Breast epithelium (tissue), 4 donors: ENCODE measurements at regions not wholly inside any gene's neighbourhood (a gene's known extent, or its start where the extent isn't known, plus 50 kb on each side); places are given as distances from the start of the nearest gene placed in this dataset.

Source experiments
- DNase-seq, 2 donors: peaks; one replicate each; pipeline ENCODE4 v3.0.0-alpha.2; 2019; ENCODE audit warnings: low spot score in 2 of 2
- H3K27ac ChIP-seq, 2 donors: fragments of 200-600 bp; sonication (generic) in 1 of 2; one replicate each; pipeline ENCODE4 v1.5.1; 2016 to 2019; ENCODE audit warnings: mild to moderate bottlenecking in 1 of 2
- H3K27me3 ChIP-seq, 2 donors: fragments of 200-600 bp; sonication (generic) in 1 of 2; one replicate each; pipeline versions ENCODE4 v1.5.1 to v1.6.0; 2017 to 2019; ENCODE audit warnings: control low read depth in 1 of 2, mild to moderate bottlenecking in 1 of 2
- H3K36me3 ChIP-seq: fragments of 200-600 bp; one replicate; pipeline ENCODE4 v1.5.1; 2019
- H3K4me1 ChIP-seq, 2 donors: fragments of 200-600 bp; sonication (generic); one replicate each; pipeline ENCODE4 v1.5.1; 2016 to 2019; ENCODE audit warnings: control low read depth in 1 of 2
- H3K4me3 ChIP-seq, 3 donors: fragments of 200-600 bp; sonication (generic); 1 replicate in 2 of 3; 2 replicates in 1 of 3; pipeline ENCODE4 v1.5.1; 2016 to 2019; ENCODE audit warnings: mild to moderate bottlenecking in 3 of 3, moderate library complexity in 2 of 3
- H3K9me3 ChIP-seq, 2 donors: fragments of 200-600 bp; sonication (generic) in 1 of 2; one replicate each; pipeline ENCODE4 v1.5.1; 2016 to 2019; ENCODE audit warnings: control low read depth in 1 of 2
- CTCF ChIP-seq, 3 donors: fragments of 450-650 bp; IDR thresholded peaks; one replicate each; pipeline ENCODE4 v1.5.1; 2016 to 2017; ENCODE audit warnings: antibody characterized with exemption in 3 of 3, mild to moderate bottlenecking in 3 of 3, moderate library complexity in 3 of 3
- POLR2A ChIP-seq: fragments of 450-650 bp; IDR thresholded peaks from one replicate; pipeline ENCODE4 v1.6.1; 2016; ENCODE audit warnings: antibody characterized with exemption, mild to moderate bottlenecking, moderate library complexity
- POLR2AphosphoS5 ChIP-seq, 3 donors: sonication (generic); formaldehyde crosslinking; IDR thresholded peaks; one replicate each; pipeline ENCODE4 v1.6.1; 2017; ENCODE audit warnings: antibody characterized with exemption in 3 of 3
- intact Hi-C: fragments of 100-400 bp; cut with DNase I; formaldehyde crosslinking; loops from one replicate; pipeline ENCODE4 v1.15.1; 2023; ENCODE audit warnings: low total_unique reads

- no peaks in the 10 kb centered on the region for H3K27me3 ChIP-seq
- TF ChIP-seq CTCF (IDR thresholded peaks at IDR 0.05) (no peak), POLR2AphosphoS5 (IDR thresholded peaks at IDR 0.05) (no peak), POLR2A (no peak)
- no peaks in the 10 kb centered on the region for H3K4me1 ChIP-seq
- H3K27ac ChIP-seq = no peak overlapping the region
- no peak overlapping the region for H3K4me3 ChIP-seq
- no peaks in the 10 kb centered on the region for H3K36me3 ChIP-seq
- intact Hi-C loops = no loop called here
- DNase-seq = no peak
- no peaks in the 10 kb centered on the region for H3K9me3 ChIP-seq
These were observed 859.2 kb upstream of the SEMA6D start for GRCh38 chr15:46858150-46858549.

DNA sequence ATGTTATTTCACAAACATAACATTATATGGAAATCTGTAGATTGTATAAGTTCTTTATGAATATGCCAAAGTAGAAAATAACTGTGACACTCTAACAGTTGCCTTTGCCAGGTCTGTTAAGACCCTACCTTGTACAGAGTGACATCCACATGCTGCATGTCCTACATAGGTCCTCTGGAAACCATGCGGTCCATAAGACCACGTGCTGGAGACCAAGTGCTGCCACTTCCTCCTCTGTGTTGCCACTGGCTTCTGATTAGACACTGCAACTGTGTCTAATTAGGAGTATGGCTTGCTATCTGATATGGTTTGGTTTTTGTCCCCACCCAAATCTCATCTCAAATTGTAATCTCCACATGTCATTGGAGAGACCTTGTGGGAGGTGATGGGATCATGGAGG lies 855.5 kb upstream of the SEMA6D start:
- H3K9me3 ChIP-seq = no peaks in the 10 kb centered on the region
- no peaks in the 10 kb centered on the region for H3K36me3 ChIP-seq
- no peak for TF ChIP-seq POLR2A
- TF ChIP-seq CTCF (IDR thresholded peaks at IDR 0.05) = no peak
- no peak for TF ChIP-seq POLR2AphosphoS5 (IDR thresholded peaks at IDR 0.05)
- H3K27me3 ChIP-seq = no peaks in the 10 kb centered on the region
- no peak overlapping the region for H3K27ac ChIP-seq
- no peak for DNase-seq
- intact Hi-C loops = no loop called here
- no peak overlapping the region for H3K4me3 ChIP-seq
- H3K4me1 ChIP-seq = no peaks in the 10 kb centered on the region

GRCh38 chr15:46865155-46865554 lies 852.1 kb upstream of the SEMA6D start:
- Histone ChIP-seq H3K4me1 (no peaks in the 10 kb centered on the region), H3K36me3 (no peaks in the 10 kb centered on the region), H3K27me3 (no peaks in the 10 kb centered on the region), H3K4me3 (no peak overlapping the region), H3K9me3 (no peaks in the 10 kb centered on the region), H3K27ac (no peak overlapping the region)
- TF ChIP-seq POLR2A = no peak
- TF ChIP-seq CTCF (IDR thresholded peaks at IDR 0.05) = no peak
- no peak for TF ChIP-seq POLR2AphosphoS5 (IDR thresholded peaks at IDR 0.05)
- intact Hi-C loops = no loop called here
- no peak for DNase-seq

DNA sequence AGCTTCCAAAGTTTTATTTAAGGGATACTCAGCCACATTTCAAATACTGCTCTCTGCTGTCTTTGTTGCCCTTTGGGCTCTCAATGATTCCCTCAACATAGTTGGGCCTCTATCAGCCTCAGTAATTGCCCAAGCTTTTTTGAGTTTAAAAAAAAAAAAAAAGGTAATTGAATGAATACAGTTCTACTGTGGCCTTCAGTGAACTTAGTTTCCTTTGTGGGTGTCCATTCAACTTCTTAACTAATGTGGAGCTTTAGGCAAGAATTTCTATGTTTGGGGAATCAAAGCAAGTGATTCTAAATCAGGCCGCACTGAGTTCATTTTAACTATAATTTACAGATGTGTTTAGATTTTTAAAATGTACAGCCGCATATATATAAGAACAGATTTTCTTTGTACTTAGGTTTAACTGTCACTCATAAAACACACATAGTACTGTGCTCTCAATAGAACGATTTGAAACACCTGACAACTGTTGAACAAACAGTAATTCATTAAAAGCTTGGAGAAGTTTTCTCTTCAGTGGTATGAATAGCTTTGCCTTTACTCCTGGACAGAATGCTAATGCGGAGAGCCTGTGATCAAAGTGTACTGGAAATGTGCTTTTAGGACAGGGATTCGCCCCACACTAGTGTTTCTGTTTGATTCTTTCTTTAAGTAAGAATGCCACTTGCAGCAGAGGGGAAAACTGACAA lies 844.9 kb upstream of the SEMA6D start:
- Histone ChIP-seq H3K4me1 (no peaks in the 10 kb centered on the region), H3K9me3 (no peaks in the 10 kb centered on the region), H3K27me3 (no peaks in the 10 kb centered on the region), H3K36me3 (no peaks in the 10 kb centered on the region), H3K4me3 (no peak overlapping the region), H3K27ac (no peak overlapping the region)
- intact Hi-C loops = no loop called here
- TF ChIP-seq POLR2AphosphoS5 (IDR thresholded peaks at IDR 0.05) = no peak
- no peak for TF ChIP-seq CTCF (IDR thresholded peaks at IDR 0.05)
- TF ChIP-seq POLR2A = no peak
- DNase-seq = no peak

GRCh38 chr15:46872981-46873330 lies 844.3 kb upstream of the SEMA6D start:
- H3K9me3 ChIP-seq = no peaks in the 10 kb centered on the region
- H3K4me3 ChIP-seq = no peak overlapping the region
- H3K4me1 ChIP-seq = no peaks in the 10 kb centered on the region
- no peaks in the 10 kb centered on the region for H3K27me3 ChIP-seq
- no peak overlapping the region for H3K27ac ChIP-seq
- intact Hi-C loops = no loop called here
- no peak for DNase-seq
- H3K36me3 ChIP-seq = no peaks in the 10 kb centered on the region
- TF ChIP-seq POLR2AphosphoS5 (IDR thresholded peaks at IDR 0.05) (no peak), POLR2A (no peak), CTCF (IDR thresholded peaks at IDR 0.05) (no peak)
